ENCODE measurements at regions not wholly inside any gene's neighbourhood (a gene's known extent, or its start where the extent isn't known, plus 50 kb on each side); places are given as distances from the start of the nearest gene placed in this dataset.
"Not testable (repeated sequence)": the region's sequence is repeated elsewhere in the genome, so short reads cannot be mapped to it uniquely, and the experiment has no call there.

DNA sequence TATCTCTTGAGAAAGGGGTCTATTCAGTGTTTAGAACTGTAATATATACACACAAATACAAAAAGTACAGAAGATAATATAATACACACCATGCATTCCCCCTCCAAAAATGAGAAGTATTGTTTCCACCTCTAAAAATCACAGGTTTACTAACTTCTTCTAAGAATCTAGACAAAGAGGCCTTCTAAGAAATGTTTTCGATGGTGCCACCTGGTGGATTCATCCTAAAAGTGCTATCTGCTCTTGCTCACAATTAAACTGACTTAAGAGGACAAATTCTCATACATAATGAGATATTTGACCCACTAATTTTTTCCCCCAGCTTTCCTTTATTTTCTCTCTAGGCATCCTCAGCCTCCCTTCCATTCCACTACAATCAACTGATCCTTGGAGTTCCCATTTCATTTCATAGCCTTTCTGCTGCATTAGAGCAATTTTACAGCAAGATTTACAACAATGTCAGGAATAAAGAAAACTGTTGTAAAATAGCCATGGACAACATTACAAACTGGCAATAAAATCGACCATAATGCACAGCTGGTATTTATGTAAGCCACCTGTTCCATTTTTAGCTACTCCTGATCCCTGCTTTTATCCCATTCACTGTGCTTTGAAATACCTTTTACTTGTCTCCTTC is 124.6 kb downstream of the ARRDC4 start:
- DNase-seq (ENCODE audit: extremely low read depth in 1 of 2, low read depth in 1 of 2) = no peak

- not testable (repeated sequence) for DNase-seq (ENCODE audit: extremely low read depth in 1 of 2, low read depth in 1 of 2)
Observed at GRCh38 chr15:98088307-98088945, 127.9 kb downstream of the ARRDC4 start.

GRCh38 chr15:98089352-98089751 is 128.8 kb downstream of the ARRDC4 start:
- DNase-seq (ENCODE audit: extremely low read depth in 1 of 2, low read depth in 1 of 2) = not testable (repeated sequence)

DNA sequence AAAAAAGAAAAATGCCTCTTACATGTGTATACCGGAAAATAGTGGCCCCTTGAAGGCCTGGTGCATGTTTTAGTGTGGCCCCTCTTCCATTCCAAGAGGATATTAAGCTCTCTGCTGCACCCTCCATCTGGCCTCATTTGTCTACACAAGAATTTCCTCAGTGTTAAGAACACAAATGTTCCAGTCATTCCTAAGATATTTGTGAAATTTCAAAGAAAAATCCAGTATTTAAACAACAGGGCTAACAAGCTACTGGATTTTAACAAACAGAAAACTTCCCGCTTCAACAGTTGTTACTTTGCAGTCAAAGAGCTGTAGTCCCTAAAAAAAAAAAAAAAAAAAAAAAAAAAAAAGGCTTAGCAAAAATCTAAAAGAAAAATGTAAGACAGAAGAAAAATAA is 137.5 kb downstream of the ARRDC4 start:
- DNase-seq (ENCODE audit: extremely low read depth in 1 of 2, low read depth in 1 of 2) = not testable (repeated sequence)

DNA sequence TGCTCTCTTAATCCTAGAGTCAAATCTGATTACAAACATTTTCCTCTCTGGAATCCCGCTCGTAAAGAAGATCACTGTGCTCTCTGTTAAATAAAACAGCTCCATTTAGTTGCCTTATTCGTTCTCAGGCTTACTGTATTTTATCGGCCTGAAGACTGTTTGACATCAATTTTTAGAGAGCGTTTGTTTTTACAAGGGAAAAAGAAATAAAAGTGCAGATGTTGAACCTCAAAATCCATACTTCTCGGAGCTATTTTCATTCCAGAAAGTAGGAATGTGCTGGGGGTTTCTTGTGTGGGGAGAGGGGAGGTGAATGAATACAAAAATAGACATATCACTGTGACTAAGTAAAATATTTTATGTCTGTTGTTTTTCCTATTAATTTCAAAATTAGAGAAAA is 140.1 kb downstream of the ARRDC4 start:
- DNase-seq (ENCODE audit: extremely low read depth in 1 of 2, low read depth in 1 of 2) = not testable (repeated sequence)

DNA sequence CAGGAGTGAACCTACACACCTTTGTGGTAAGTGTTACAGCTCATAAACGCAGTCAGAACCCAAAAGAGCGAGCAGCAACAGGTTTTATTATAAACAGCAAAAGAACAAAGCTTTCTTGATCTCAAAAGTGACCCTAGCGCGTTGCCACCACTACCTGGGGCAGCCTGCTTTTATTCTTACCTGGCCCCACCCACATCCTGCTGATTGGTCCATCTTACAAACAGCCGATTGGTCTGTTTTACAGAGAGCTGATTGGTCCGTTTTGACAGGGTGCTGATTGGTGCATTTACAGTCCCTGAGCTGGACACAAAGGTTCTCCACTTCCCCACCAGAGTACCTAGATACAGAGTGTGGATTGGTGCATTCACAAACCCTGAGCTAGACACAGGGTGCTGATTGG is 143.1 kb downstream of the ARRDC4 start:
- no peak for DNase-seq (ENCODE audit: extremely low read depth in 1 of 2, low read depth in 1 of 2)

- not testable (repeated sequence) for DNase-seq (ENCODE audit: extremely low read depth in 1 of 2, low read depth in 1 of 2)
Observed at GRCh38 chr15:98104386-98105151, 144.1 kb downstream of the ARRDC4 start.

GRCh38 chr15:98106615-98107194 is 146.2 kb downstream of the ARRDC4 start:
- DNase-seq (ENCODE audit: extremely low read depth in 1 of 2, low read depth in 1 of 2) = not testable (repeated sequence)

DNA sequence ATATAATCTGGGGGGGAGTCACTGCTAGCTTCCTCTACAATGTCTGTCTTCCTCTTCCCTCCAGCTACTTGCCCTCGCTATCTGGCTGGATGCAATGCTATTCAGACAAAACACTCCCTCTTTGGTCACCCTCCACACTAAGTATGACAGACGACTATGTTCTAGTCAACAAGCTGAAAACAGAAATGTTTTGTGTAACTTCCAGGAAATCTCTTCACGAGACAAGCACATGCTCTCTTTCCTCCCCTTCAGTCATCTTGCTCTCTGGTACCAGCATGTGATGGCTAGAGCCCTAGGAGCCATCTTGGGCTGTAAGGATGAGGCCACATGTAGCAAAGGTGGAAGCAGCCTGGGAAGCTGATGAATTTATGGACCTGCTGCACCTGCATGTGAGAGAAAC is 151.3 kb downstream of the ARRDC4 start:
- DNase-seq (ENCODE audit: extremely low read depth in 1 of 2, low read depth in 1 of 2) = no peak

DNA sequence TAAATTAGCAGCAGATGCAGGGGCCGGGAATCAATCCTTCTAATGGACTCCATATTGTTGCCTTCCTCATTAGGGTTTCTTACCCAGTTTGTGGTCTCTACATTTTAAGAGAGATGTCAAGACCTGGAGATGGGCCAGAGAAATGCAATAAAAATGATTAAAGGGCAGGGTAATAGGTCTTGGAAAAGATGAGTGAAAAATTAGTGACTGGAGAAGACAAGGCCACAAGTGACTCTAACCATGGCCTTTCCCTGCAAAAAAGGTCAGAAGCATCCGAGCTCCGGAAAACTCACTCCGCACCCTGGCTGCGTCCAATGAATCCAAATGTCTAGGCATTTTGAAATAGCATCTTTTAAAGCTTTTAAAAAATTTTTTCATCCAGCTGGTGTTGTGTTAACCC is 152.8 kb downstream of the ARRDC4 start:
- no peak for DNase-seq (ENCODE audit: extremely low read depth in 1 of 2, low read depth in 1 of 2)

GRCh38 chr15:98120561-98120960 is 160.1 kb downstream of the ARRDC4 start:
- DNase-seq (ENCODE audit: extremely low read depth in 1 of 2, low read depth in 1 of 2) = no peak

DNA sequence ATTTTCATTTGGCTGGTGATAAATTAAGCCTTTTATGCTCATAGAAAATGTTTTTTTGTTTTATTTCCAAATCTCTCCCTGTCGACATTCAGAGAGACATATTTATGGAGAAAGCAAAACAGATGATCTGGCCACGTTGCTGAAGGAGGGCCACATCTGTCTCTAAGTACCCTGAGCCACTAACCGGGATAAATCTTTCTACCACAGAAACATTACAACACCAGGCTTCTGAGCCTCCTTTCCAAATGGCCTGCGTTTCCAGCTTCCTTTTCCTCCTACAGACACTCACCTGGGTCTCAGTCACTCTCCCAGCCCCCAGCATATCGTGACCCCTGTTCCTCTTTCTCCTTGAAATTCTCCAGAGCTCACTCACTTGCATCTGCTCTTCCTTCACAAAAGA is 161.0 kb downstream of the ARRDC4 start:
- no peak for DNase-seq (ENCODE audit: extremely low read depth in 1 of 2, low read depth in 1 of 2)

- DNase-seq (ENCODE audit: extremely low read depth in 1 of 2, low read depth in 1 of 2) = no peak
Observed at GRCh38 chr15:98121957-98122356, 161.5 kb downstream of the ARRDC4 start.

DNA sequence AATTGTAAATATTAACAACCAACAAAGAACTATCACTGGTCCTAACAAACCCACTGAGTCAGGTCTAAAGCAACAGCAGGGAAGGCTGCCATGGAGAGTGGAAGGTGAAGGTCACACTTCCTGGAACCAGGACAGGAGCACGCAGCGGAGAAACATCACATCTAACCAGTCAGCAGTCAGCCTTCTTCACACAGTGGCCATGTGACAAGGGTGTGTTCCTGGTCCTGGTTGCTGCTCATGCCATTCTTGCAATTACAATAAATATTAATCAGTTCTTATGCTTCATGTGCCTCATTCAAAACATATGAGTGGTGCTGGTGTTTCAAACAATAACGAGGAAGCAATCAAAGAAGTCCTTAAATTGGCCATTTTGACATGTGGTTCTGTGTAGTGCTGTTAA is 162.8 kb downstream of the ARRDC4 start:
- DNase-seq (ENCODE audit: extremely low read depth in 1 of 2, low read depth in 1 of 2) = no peak

GRCh38 chr15:98123834-98124233 is 163.3 kb downstream of the ARRDC4 start:
- DNase-seq (ENCODE audit: extremely low read depth in 1 of 2, low read depth in 1 of 2) = no peak

DNA sequence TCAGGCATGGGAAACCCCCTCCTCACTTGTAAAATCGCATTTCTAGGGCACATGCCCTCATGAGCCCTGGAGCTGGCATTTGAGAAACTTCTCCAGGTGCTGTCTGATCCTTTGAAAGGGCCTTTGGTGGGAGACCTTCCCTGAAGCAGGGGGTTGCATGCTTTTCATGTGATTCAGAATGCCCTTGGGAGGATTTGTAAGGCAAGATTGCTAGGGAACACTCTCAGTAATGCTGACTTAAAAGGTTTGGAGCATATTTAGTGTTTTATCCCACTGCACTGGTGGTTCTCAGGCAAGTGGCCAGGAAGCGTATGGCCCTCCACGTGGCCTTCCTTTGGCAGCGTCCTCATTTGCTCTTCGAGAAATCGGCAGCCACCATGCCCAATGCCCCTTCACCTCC is 164.1 kb downstream of the ARRDC4 start:
- no peak for DNase-seq (ENCODE audit: extremely low read depth in 1 of 2, low read depth in 1 of 2)

- DNase-seq (ENCODE audit: extremely low read depth in 1 of 2, low read depth in 1 of 2) = no peak
Observed at GRCh38 chr15:98126326-98127085, 166.0 kb downstream of the ARRDC4 start.

- no peak for DNase-seq (ENCODE audit: extremely low read depth in 1 of 2, low read depth in 1 of 2)
Observed at GRCh38 chr15:98127586-98127985, 167.1 kb downstream of the ARRDC4 start.

GRCh38 chr15:98131924-98132323 is 171.4 kb downstream of the ARRDC4 start:
- no peak for DNase-seq (ENCODE audit: extremely low read depth in 1 of 2, low read depth in 1 of 2)

- DNase-seq (ENCODE audit: extremely low read depth in 1 of 2, low read depth in 1 of 2) = no peak
Observed at GRCh38 chr15:98134905-98135304, 174.4 kb downstream of the ARRDC4 start.

GRCh38 chr15:98138910-98139309 is 178.4 kb downstream of the ARRDC4 start:
- DNase-seq (ENCODE audit: extremely low read depth in 1 of 2, low read depth in 1 of 2) = no peak

Measured in stimulated activated CD8-positive, alpha-beta memory T cell treated with anti-CD3 and anti-CD28 coated beads, Interleukin-7, amount 100 ng/mL, for 48 hours (primary cell).